IPS-18a (cell line): ENCODE measurements at regions not wholly inside any gene's neighbourhood (a gene's known extent, or its start where the extent isn't known, plus 50 kb on each side); places are given as distances from the start of the nearest gene placed in this dataset.

Experiments
- H3K27ac ChIP-seq: one replicate; pipeline ENCODE4 v1.5.1; 2013; ENCODE audit warnings: low read length
- H3K27me3 ChIP-seq: one replicate; pipeline ENCODE4 v1.6.1; 2013; ENCODE audit warnings: mild to moderate bottlenecking, low read length; ENCODE audit not compliant: control insufficient read depth, insufficient read depth
- H3K36me3 ChIP-seq: one replicate; pipeline ENCODE4 v1.6.1; 2013; ENCODE audit warnings: low read depth, low read length; ENCODE audit not compliant: control insufficient read depth
- H3K4me1 ChIP-seq: one replicate; pipeline ENCODE4 v1.6.1; 2013; ENCODE audit warnings: low read depth, low read length; ENCODE audit not compliant: control insufficient read depth
- H3K4me3 ChIP-seq: one replicate; pipeline ENCODE4 v1.5.1; 2013; ENCODE audit warnings: low read length
- H3K9ac ChIP-seq: one replicate; pipeline ENCODE4 v1.6.1; 2013; ENCODE audit warnings: mild to moderate bottlenecking, low read length, moderate library complexity
- H3K9me3 ChIP-seq: one replicate; pipeline ENCODE4 v1.6.1; 2013; ENCODE audit warnings: low read depth, low read length; ENCODE audit not compliant: control insufficient read depth

DNA sequence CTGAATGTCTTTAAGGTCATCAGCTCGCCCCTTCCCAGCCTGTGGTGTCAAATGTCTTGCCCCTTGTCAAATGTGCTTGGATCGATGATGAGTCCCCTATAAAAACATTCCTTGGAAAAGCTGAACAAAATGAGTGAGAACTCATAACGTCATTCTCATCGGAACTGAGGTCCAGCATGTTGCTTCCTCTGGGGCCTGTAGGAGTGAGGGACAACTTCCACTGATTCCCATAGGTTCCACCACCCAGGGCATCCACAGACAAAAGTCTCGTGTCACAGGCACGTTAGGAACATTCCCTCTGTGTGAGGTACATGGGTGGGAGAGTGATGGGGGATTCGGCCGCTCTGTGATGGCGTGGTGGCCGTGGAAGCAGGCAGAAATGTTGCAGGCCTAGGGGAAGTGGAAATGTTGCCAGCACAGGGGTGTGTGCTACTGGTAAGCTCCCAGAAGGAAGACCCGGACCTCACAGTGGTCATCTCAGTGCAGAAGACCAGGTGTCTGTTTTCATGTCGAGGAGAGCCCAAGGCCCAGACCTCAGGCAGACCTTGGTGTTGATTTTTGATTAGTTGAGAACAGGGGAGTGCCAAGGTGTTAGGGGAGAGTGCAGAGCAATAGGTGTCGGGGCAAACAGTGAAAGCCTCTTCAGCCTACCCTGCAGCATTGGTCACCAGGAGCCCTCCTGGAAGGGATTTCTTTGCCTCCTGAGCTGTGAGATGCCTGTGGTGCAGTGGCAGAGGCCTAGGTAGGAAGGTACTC, 96.8 kb downstream of the SNRPN start:
- H3K27me3 ChIP-seq: no peaks in the 10 kb centered on the region
- peaks cover 89% of the 10 kb centered on the region for H3K36me3 ChIP-seq
- no peaks in the 10 kb centered on the region for H3K4me1 ChIP-seq
- H3K4me3 ChIP-seq: no peak overlapping the region
- no peak overlapping the region for H3K27ac ChIP-seq
- peaks cover 36% of the 10 kb centered on the region for H3K9me3 ChIP-seq
- H3K9ac ChIP-seq: no peak overlapping the region

DNA sequence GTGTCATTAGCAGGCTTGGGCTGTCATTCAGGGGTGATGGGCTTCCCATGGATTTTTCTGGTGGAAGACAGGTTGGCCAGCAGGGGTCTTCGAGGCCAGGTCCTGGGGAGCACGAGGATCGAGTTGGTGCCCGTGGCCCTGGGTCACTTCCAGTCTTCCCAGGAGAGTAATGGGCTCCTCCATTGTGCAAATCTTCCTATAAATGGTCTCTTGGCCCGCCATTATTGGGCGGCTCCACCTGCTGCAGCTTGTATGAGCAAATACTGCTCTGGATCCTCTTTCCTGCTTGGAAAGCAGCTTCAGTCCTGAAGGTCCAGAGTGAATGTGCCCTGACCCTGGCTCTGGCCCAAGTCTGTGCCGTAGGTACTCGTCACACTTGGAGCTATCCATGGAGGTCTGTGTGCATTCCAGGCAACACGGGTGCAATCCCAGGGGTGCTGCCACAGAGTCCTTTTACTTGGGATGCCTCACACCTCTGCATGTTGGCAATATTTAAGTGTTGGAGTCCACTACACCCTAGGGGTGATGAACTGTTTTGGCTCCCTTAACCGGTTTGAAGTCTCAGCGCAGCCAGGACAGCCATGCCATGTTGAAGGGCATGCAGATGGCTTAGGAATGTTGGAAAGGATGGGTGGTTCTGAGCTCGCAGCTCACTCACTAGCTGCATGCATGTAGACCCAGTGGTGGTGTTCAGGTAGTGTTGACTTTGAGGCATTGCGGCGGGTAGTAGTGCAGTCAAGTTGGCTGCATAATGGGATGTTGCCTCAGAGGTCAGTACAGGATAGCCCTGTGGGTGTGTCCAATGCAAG, 97.6 kb downstream of the SNRPN start:
- H3K9me3 ChIP-seq: peaks cover 36% of the 10 kb centered on the region
- H3K4me3 ChIP-seq: no peak overlapping the region
- peaks cover 90% of the 10 kb centered on the region for H3K36me3 ChIP-seq
- no peak overlapping the region for H3K27ac ChIP-seq
- no peaks in the 10 kb centered on the region for H3K27me3 ChIP-seq
- H3K4me1 ChIP-seq: no peaks in the 10 kb centered on the region
- no peak overlapping the region for H3K9ac ChIP-seq

DNA sequence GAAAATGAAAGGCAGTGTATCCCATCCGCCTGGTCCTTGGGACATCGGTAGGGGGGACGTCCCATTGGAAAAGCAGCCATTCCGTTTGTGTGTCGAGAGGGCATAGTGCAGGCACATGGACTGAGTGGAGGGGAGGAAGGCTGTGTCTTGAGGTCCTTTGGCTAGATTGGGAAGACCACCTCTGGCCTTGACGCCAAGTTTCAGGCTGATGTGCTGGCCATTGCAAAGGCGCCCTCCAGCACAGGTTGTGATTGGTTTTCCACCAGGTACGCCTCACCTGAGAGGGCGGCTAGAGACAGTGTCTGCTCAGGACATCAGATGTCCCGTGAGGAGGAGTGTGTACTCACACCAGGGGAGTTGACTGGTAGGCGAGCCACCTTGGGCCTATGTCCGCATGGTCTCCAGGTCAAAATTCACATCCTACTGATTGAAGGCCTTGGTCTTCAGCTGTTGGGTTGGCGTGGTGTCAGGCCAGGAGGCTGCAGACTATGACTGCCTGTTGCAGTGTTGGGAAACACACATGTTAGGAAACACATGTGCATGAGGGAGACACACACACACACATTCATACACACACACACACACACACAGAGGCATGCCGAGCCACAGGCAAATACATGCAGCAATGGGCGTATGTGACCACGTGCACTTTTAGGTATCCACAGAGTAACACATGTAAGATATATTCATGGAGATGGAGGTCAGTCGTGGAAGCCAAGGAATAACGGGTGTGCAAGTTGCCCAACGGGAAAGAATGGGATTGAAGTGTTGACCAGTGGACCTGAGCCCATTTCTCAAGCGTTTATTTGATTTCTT, 98.4 kb downstream of the SNRPN start:
- Histone ChIP-seq H3K27me3 (no peaks in the 10 kb centered on the region), H3K4me1 (no peaks in the 10 kb centered on the region), H3K36me3 (peaks cover 91% of the 10 kb centered on the region), H3K27ac (no peak overlapping the region), H3K9me3 (peaks cover 40% of the 10 kb centered on the region), H3K4me3 (no peak overlapping the region), H3K9ac (no peak overlapping the region)

DNA sequence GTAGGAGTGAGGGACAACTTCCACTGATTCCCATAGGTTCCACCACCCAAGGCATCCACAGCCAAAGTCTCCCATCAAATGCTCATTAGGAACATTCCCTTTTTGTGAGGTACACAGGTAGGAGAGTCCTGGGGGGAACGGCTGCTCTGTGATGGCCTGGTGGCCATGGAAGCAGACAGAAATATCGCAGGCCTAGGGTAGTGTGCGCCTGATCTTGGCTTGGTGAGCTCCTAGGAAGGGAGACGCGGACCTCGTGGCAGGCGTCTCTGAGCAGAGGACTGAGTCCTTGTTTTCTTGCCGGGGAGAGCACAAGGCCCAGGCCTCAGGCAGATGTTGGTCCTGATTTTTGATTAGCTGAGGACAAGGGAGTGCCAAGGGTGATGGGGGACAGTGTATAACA, 99.5 kb downstream of the SNRPN start:
- H3K9me3 ChIP-seq: peaks cover 48% of the 10 kb centered on the region
- H3K36me3 ChIP-seq: peaks cover 98% of the 10 kb centered on the region

GRCh38 chr15:25054943-25055342, 100.2 kb downstream of the SNRPN start:
- H3K27me3 ChIP-seq: no peaks in the 10 kb centered on the region
- no peaks in the 10 kb centered on the region for H3K4me1 ChIP-seq
- H3K27ac ChIP-seq: no peak overlapping the region
- no peak overlapping the region for H3K9ac ChIP-seq
- H3K36me3 ChIP-seq: peaks cover 98% of the 10 kb centered on the region
- no peak overlapping the region for H3K4me3 ChIP-seq
- H3K9me3 ChIP-seq: peaks cover 46% of the 10 kb centered on the region

More for the DNA sequence above, 99.5 kb downstream of the SNRPN start:
- Histone ChIP-seq H3K4me1 (no peaks in the 10 kb centered on the region), H3K9ac (no peak overlapping the region), H3K27ac (no peak overlapping the region), H3K4me3 (no peak overlapping the region), H3K27me3 (no peaks in the 10 kb centered on the region)

DNA sequence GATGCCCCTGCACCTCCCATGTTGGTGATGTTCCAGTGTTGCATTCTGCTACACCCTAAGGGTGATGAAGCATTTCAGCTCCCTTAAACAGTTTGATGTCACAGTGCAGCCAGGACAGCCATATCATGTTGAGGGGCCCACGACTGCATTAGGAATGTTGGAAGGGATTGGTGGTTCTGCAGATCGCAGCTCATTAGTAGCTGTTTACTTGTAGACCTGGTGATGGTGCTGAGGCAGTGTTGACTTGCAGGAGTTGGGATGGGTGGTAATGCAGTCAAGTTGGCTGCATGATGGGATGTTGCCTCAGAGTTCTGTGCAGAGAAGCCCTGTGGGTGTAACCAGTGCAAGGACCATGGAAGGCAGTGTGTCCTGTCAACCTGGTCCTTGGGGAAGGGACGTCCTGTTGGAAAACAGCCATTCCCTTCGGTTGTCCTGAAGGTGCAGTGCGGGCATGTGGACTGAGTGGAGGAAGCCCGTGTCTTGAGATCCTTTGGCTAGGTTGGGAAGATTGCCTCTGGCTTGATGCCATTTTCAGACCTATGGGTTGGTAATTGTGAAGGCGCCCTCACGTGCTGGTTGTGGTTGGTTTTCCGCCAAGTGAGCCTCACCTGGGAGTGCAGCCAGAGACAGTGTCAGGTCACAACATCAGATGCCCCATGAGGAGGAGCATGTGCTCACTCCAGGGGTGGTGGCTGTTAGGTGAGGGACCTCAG, 100.7 kb downstream of the SNRPN start:
- H3K4me3 ChIP-seq: no peak overlapping the region
- no peak overlapping the region for H3K27ac ChIP-seq
- H3K4me1 ChIP-seq: no peaks in the 10 kb centered on the region
- H3K9me3 ChIP-seq: peaks cover 43% of the 10 kb centered on the region
- peaks cover 98% of the 10 kb centered on the region for H3K36me3 ChIP-seq
- no peaks in the 10 kb centered on the region for H3K27me3 ChIP-seq
- H3K9ac ChIP-seq: no peak overlapping the region

GRCh38 chr15:25056484-25057425, 102.0 kb downstream of the SNRPN start:
- H3K4me1 ChIP-seq: no peaks in the 10 kb centered on the region
- peaks cover 98% of the 10 kb centered on the region for H3K36me3 ChIP-seq
- H3K9me3 ChIP-seq: peaks cover 50% of the 10 kb centered on the region
- H3K9ac ChIP-seq: no peak overlapping the region
- no peak overlapping the region for H3K4me3 ChIP-seq
- H3K27ac ChIP-seq: no peak overlapping the region
- no peaks in the 10 kb centered on the region for H3K27me3 ChIP-seq

DNA sequence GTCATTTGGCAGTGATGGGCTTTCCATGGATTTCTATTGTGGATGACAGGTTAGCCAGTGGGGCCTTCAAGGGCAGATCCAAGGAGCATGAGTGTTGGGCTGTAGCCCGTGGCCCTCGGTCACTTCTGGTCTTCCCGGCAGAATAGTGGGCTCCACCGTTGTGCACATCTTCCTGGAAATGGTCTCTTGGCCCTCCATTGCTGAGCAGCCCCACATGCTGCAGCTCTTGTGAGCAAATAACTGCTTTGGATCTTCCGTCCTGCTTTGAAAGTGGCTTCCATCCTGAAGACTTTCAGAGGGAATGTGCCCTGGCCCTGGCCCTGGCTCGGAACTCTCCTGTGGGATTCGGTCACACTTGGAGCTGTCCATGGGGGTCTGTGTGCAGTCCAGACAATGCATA, 102.8 kb downstream of the SNRPN start:
- H3K4me3 ChIP-seq: no peak overlapping the region
- peaks cover 59% of the 10 kb centered on the region for H3K9me3 ChIP-seq
- H3K9ac ChIP-seq: no peak overlapping the region
- no peaks in the 10 kb centered on the region for H3K4me1 ChIP-seq
- peaks cover 99% of the 10 kb centered on the region for H3K36me3 ChIP-seq
- no peaks in the 10 kb centered on the region for H3K27me3 ChIP-seq
- no peak overlapping the region for H3K27ac ChIP-seq

DNA sequence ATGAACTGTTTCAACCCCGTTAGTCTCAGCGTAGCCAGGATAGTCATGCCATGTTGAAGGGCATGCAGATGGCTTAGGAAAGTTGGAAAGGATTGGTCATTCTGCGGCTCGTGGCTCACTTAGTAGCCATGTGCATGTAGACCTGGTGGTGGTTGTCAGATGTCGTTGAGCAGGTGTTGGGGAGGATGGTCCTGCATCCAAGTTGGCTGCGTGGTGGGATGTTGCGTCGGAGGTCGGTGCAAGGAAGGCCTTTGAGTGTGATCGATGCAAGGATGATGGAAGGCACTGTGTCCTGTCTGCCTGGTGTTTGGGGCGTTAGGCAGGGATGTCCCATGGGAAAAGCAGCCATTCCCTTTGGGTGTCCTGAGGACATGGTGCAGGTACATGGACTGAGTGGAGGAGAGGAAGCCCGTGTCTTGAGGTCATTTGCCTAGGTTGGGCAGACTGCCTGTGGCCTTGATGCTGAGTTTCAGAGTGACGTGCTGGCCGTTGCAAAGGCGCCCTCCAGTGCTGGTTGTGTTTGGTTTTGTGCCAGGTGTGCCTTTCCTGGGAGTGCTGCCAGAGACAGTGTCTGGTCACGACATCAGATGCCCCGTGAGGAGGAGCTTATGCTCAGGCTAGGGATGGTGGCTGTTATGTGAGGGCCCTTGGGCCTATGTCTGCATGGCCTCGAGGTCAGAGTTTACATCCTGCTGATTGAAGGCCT, 103.4 kb downstream of the SNRPN start:
- Histone ChIP-seq H3K9ac (no peak overlapping the region), H3K36me3 (peaks cover 100% of the 10 kb centered on the region), H3K4me1 (no peaks in the 10 kb centered on the region), H3K27me3 (no peaks in the 10 kb centered on the region), H3K27ac (no peak overlapping the region), H3K9me3 (peaks cover 64% of the 10 kb centered on the region), H3K4me3 (no peak overlapping the region)
